Endodermal cell (in vitro differentiated cells): ENCODE measurements at regions not wholly inside any gene's neighbourhood (a gene's known extent, or its start where the extent isn't known, plus 50 kb on each side); places are given as distances from the start of the nearest gene placed in this dataset.

ENCODE experiments used
- DNase-seq: peaks from one replicate; pipeline ENCODE4 v3.0.0-alpha.2; 2017
- H3K27ac ChIP-seq: 2 replicates; pipeline ENCODE4 v1.5.1; 2013; ENCODE audit warnings: mild to moderate bottlenecking, low read depth, low read length, moderate library complexity
- H3K27me3 ChIP-seq: 2 replicates; pipeline ENCODE4 v1.6.1; 2013; ENCODE audit warnings: mild to moderate bottlenecking, low read length, moderate library complexity; ENCODE audit not compliant: insufficient read depth, control insufficient read depth, poor library complexity, severe bottlenecking
- H3K36me3 ChIP-seq: 2 replicates; pipeline ENCODE4 v1.7.0; 2013; ENCODE audit warnings: mild to moderate bottlenecking, low read length, moderate library complexity; ENCODE audit not compliant: control insufficient read depth, insufficient read depth
- H3K4me1 ChIP-seq: one replicate; pipeline ENCODE4 v1.7.0; 2013; ENCODE audit warnings: low read length; ENCODE audit not compliant: control insufficient read depth, insufficient read depth
- H3K4me3 ChIP-seq: 2 replicates; pipeline ENCODE4 v1.5.1; 2013; ENCODE audit warnings: mild to moderate bottlenecking, low read length, moderate library complexity
- H3K9ac ChIP-seq: 2 replicates; pipeline ENCODE4 v1.6.1; 2013; ENCODE audit warnings: mild to moderate bottlenecking, low read length, moderate library complexity; ENCODE audit not compliant: poor library complexity, severe bottlenecking; ENCODE audit errors: extremely low read depth
- H3K9me3 ChIP-seq: 2 replicates; pipeline ENCODE4 v1.6.1; 2013; ENCODE audit warnings: mild to moderate bottlenecking, low read length, moderate library complexity; ENCODE audit not compliant: control insufficient read depth
- H3K27ac Mint-ChIP-seq: 2 replicates; pipeline ENCODE4 v1.8.0; 2020; ENCODE audit warnings: mixed read lengths
- H3K27me3 Mint-ChIP-seq: 2 replicates; pipeline ENCODE4 v1.8.0; 2021; ENCODE audit warnings: mild to moderate bottlenecking, mixed read lengths; ENCODE audit not compliant: insufficient read depth
- H3K36me3 Mint-ChIP-seq: 2 replicates; pipeline ENCODE4 v1.8.0; 2020; ENCODE audit warnings: low read depth, mixed read lengths
- H3K4me1 Mint-ChIP-seq: 2 replicates; pipeline ENCODE4 v1.8.0; 2020; ENCODE audit warnings: mixed read lengths
- H3K4me3 Mint-ChIP-seq: 2 replicates; pipeline ENCODE4 v1.8.0; 2020; ENCODE audit warnings: mild to moderate bottlenecking, moderate library complexity, mixed read lengths
- H3K9me3 Mint-ChIP-seq: 2 replicates; pipeline ENCODE4 v1.8.0; 2020; ENCODE audit warnings: mild to moderate bottlenecking, mixed read lengths
- WGBS, 2 experiments: methylation state at CpG; one replicate each; pipeline versions ENCODE4 v1.1.5 to v1.1.7; 2013; ENCODE audit warnings: missing lambda C conversion rate in 2 of 2, mixed read lengths in 1 of 2; ENCODE audit not compliant: insufficient coverage in 1 of 2, insufficient read length in 1 of 2; 5-methylcytosine and 5-hydroxymethylcytosine counted together
- TF ChIP-seq, protein P1 (sequence below): fragments of 200-600 bp; sonication (generic); conservative IDR thresholded peaks from 2 replicates; pipeline ENCODE4 v1.5.0; 2021; ENCODE audit warnings: antibody characterized with exemption, mild to moderate bottlenecking

DNA sequence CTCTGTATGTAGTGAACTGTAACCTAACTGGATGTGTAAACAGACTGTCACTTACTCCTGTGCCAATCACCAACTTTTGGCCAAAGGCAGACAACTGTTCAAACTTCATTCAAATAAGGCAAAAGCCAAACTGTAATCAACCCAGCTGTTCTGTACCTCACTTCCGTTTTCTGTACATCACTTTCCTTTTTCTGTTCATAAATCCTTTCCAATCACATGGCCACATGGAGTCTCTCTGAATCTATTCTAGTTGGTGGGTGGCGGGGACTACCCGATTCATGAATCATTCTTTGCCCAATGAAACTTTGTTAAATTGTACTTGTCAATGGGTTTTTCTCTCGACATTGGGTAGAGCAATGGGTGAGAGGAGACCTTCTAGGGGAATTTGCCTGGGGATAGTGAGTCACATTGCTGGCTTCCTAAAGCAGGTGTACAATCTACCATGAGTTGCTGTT, 178.3 kb upstream of the RFC3 start:
- Histone ChIP-seq H3K4me1 (peaks cover 19% of the 10 kb centered on the region), H3K36me3 (no peaks in the 10 kb centered on the region), H3K9me3 (no peaks in the 10 kb centered on the region), H3K4me3 (no peak overlapping the region), H3K27ac (no peak overlapping the region), H3K9ac (no peak overlapping the region), H3K27me3 (peaks cover 11% of the 10 kb centered on the region)
- DNase-seq = no peak
- 99 to 100% methylated on average over 1 to 4 of the region's 4 CpGs for WGBS, 2 experiments
- H3K4me1 Mint-ChIP-seq = peaks cover 80% of the 10 kb centered on the region
- no peaks in the 10 kb centered on the region for H3K36me3 Mint-ChIP-seq
- no peak overlapping the region for H3K27ac Mint-ChIP-seq
- no peak overlapping the region for H3K4me3 Mint-ChIP-seq
- TF ChIP-seq, protein P1, sequence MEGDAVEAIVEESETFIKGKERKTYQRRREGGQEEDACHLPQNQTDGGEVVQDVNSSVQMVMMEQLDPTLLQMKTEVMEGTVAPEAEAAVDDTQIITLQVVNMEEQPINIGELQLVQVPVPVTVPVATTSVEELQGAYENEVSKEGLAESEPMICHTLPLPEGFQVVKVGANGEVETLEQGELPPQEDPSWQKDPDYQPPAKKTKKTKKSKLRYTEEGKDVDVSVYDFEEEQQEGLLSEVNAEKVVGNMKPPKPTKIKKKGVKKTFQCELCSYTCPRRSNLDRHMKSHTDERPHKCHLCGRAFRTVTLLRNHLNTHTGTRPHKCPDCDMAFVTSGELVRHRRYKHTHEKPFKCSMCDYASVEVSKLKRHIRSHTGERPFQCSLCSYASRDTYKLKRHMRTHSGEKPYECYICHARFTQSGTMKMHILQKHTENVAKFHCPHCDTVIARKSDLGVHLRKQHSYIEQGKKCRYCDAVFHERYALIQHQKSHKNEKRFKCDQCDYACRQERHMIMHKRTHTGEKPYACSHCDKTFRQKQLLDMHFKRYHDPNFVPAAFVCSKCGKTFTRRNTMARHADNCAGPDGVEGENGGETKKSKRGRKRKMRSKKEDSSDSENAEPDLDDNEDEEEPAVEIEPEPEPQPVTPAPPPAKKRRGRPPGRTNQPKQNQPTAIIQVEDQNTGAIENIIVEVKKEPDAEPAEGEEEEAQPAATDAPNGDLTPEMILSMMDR = no peak
- peaks cover 5% of the 10 kb centered on the region for H3K27me3 Mint-ChIP-seq
- no peaks in the 10 kb centered on the region for H3K9me3 Mint-ChIP-seq

DNA sequence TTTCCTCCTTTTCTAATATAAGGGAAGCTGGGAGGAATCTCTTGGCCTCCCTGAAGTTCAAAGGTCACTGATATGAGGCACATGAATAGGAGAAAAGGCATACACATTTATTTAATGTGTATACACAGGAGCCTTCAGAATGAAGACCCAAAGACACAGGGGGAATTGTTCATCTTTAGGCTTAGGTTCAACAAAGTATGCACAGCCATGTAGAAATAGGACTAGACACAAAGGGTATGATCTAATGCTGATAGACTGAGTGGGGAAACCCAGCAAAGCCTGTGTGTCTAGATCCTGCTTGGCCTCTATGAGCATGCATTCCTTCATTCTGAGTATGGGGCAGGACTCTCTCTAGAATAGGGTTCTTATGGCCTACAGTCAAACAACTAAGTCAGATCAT, 177.1 kb upstream of the RFC3 start:
- TF ChIP-seq, protein P1 = no peak

GRCh38 chr13:33642374-33643065, 175.4 kb upstream of the RFC3 start:
- Histone ChIP-seq H3K9me3 (no peaks in the 10 kb centered on the region), H3K9ac (peak overlapping the region; percentile 7), H3K27ac (peak overlapping the region; percentile 50), H3K4me3 (peak overlapping the region; percentile 11), H3K36me3 (no peaks in the 10 kb centered on the region), H3K4me1 (peaks cover 20% of the 10 kb centered on the region), H3K27me3 (peaks cover 7% of the 10 kb centered on the region)
- Mint-ChIP-seq H3K4me1 (peaks cover 80% of the 10 kb centered on the region), H3K36me3 (no peaks in the 10 kb centered on the region), H3K4me3 (peak overlapping the region; percentile 0), H3K27me3 (no peaks in the 10 kb centered on the region), H3K9me3 (no peaks in the 10 kb centered on the region), H3K27ac (peak overlapping the region; percentile 69)
- DNase-seq = peak; percentile 68
- TF ChIP-seq, protein P1 = no peak
- 68 to 85% methylated on average over 4 to 7 of the region's 7 CpGs for WGBS, 2 experiments

More for the DNA sequence above, 177.1 kb upstream of the RFC3 start:
- Mint-ChIP-seq H3K36me3 (no peaks in the 10 kb centered on the region), H3K4me1 (peaks cover 90% of the 10 kb centered on the region), H3K4me3 (no peak overlapping the region), H3K27me3 (no peaks in the 10 kb centered on the region), H3K9me3 (no peaks in the 10 kb centered on the region), H3K27ac (peak overlapping the region; percentile 6)
- H3K36me3 ChIP-seq = no peaks in the 10 kb centered on the region
- H3K27me3 ChIP-seq = peaks cover 7% of the 10 kb centered on the region
- peaks cover 24% of the 10 kb centered on the region for H3K4me1 ChIP-seq
- DNase-seq = no peak
- no peaks in the 10 kb centered on the region for H3K9me3 ChIP-seq
- no peak overlapping the region for H3K9ac ChIP-seq
- no peak overlapping the region for H3K4me3 ChIP-seq
- no peak overlapping the region for H3K27ac ChIP-seq
